ENCODE measurements at regions not wholly inside any gene's neighbourhood (a gene's known extent, or its start where the extent isn't known, plus 50 kb on each side); places are given as distances from the start of the nearest gene placed in this dataset.

GRCh38 chr15:95174301-95175259 lies 943.2 kb downstream of the MCTP2 start (continued):
- TF ChIP-seq CHD7 (IDR thresholded peaks at IDR 0.05; ENCODE audit: insufficient replicate concordance, low read length) (no peak), CEBPB (IDR thresholded peaks at IDR 0.05; ENCODE audit: low read depth, low read length) (0 out of 2 replicates have a peak, but pooled peaks have one; percentile 17)

All from H1 (cell line).